HEK293T (cell line): ENCODE measurements at regions not wholly inside any gene's neighbourhood (a gene's known extent, or its start where the extent isn't known, plus 50 kb on each side); places are given as distances from the start of the nearest gene placed in this dataset.
"Not testable (repeated sequence)": the region's sequence is repeated elsewhere in the genome, so short reads cannot be mapped to it uniquely, and the experiment has no call there.

Experiments
- CTCF ChIA-PET: fragments of 350-600 bp; formaldehyde crosslinking; extraction: SDS; loops from one replicate; lab custom pipeline; 2021; ENCODE audit warnings: antibody characterized with exemption, inconsistent platforms; lab: Yijun Ruan, JAX
- POLR2A ChIA-PET: fragments of 350-600 bp; formaldehyde crosslinking; extraction: SDS; loops from one replicate; lab custom pipeline; 2020; ENCODE audit warnings: antibody characterized with exemption, inconsistent platforms; lab: Yijun Ruan, JAX
- DNase-seq: peaks from one replicate; pipeline ENCODE4 v3.0.0; 2012; ENCODE audit warnings: mixed read lengths; ENCODE audit errors: extremely low spot score
- ARNT ChIP-seq: fragments of 450-650 bp; IDR thresholded peaks from 2 replicates; pipeline ENCODE4 v1.6.1; 2017; ENCODE audit warnings: mild to moderate bottlenecking
- BHLHE40 ChIP-seq: fragments of 450-650 bp; IDR thresholded peaks from 2 replicates; pipeline ENCODE4 v1.6.1; 2016; ENCODE audit warnings: mild to moderate bottlenecking, moderate library complexity, borderline replicate concordance
- CTBP1 ChIP-seq: fragments of 450-650 bp; IDR thresholded peaks from 2 replicates; pipeline ENCODE4 v1.6.1; 2016; ENCODE audit warnings: borderline replicate concordance
- ELF4 ChIP-seq: fragments of 450-650 bp; IDR thresholded peaks from 2 replicates; pipeline ENCODE4 v1.6.1; 2017; ENCODE audit warnings: antibody characterized with exemption
- FOXA1 ChIP-seq: fragments of 450-650 bp; IDR thresholded peaks from 2 replicates; pipeline ENCODE4 v1.6.1; 2016; ENCODE audit warnings: mild to moderate bottlenecking
- FOXK2 ChIP-seq: fragments of 450-650 bp; IDR thresholded peaks from 2 replicates; pipeline ENCODE4 v1.6.1; 2016; ENCODE audit warnings: mild to moderate bottlenecking
- FOXM1 ChIP-seq: fragments of 450-650 bp; IDR thresholded peaks from 2 replicates; pipeline ENCODE4 v1.6.1; 2017; ENCODE audit warnings: mild to moderate bottlenecking, borderline replicate concordance
- HDGF ChIP-seq: fragments of 450-650 bp; IDR thresholded peaks from 2 replicates; pipeline ENCODE4 v1.6.1; 2017; ENCODE audit warnings: antibody characterized with exemption, borderline replicate concordance
- L3MBTL2 ChIP-seq: fragments of 450-650 bp; conservative IDR thresholded peaks from 2 replicates; pipeline ENCODE4 v1.6.1; 2016; ENCODE audit warnings: mild to moderate bottlenecking
- LEF1 ChIP-seq: fragments of 450-650 bp; IDR thresholded peaks from 2 replicates; pipeline ENCODE4 v1.6.1; 2017; ENCODE audit warnings: mild to moderate bottlenecking, borderline replicate concordance
- NFRKB ChIP-seq: fragments of 450-650 bp; IDR thresholded peaks from 2 replicates; pipeline ENCODE4 v1.6.1; 2016; ENCODE audit warnings: mild to moderate bottlenecking, moderate library complexity
- SP1 ChIP-seq: fragments of 450-650 bp; IDR thresholded peaks from 2 replicates; pipeline ENCODE4 v1.6.1; 2017
- SUZ12 ChIP-seq: fragments of 450-650 bp; IDR thresholded peaks from 2 replicates; pipeline ENCODE4 v1.6.1; 2016; ENCODE audit warnings: mild to moderate bottlenecking
- TARDBP ChIP-seq: fragments of 450-650 bp; IDR thresholded peaks from 2 replicates; pipeline ENCODE4 v1.6.1; 2016
- ZNF384 ChIP-seq: fragments of 450-650 bp; IDR thresholded peaks from 2 replicates; pipeline ENCODE4 v1.6.1; 2016
- TF ChIP-seq, protein P1 (sequence below): fragments of 450-650 bp; IDR thresholded peaks from 2 replicates; pipeline ENCODE4 v1.6.1; 2016

DNA sequence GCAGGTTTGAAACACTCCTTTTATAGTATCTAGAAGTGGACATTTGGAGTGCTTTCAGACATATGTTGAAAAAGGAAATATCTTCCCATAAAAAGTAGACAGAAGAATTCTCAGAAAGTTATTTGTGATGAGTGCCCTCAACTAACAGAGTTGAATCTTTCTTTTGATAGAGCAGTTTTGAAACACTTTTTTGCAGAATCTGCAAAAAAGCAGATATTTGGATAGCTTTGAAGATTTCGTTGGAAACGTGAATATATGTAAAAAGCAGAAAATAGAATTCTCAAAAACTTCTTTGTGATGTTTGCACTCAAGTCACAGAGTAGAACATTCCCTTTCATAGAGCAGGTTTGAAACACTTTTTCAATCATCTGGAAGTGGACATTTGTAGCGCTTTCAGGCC lies 676.4 kb upstream of the ZNF337 start:
- POLR2A ChIA-PET, DNase-seq, CTCF ChIA-PET: not testable (repeated sequence)

DNA sequence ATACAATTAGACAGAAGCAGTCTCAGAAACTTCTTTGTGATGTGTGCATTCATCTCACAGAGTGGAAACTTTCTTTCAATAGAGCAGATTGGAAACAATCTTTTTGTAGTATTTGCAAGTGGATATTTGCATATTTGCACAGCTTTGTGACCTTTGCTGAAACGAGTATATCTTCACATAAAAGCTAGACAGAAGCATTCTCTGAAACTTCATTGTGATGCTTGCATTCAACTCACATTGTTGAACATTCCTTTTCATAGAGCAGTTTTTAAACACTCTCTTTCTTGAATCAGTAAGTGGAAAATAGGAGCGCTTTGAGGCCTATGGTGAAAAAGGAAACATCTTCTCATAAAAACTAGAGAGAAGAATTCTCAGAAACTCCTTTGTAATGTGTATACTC lies 657.9 kb upstream of the ZNF337 start:
- POLR2A ChIA-PET = no interaction called here
- DNase-seq = no peak
- TF ChIP-seq HDGF (no peak), CTBP1 (no peak), TARDBP (no peak), ZNF384 (no peak), ARNT (no peak), SUZ12 (no peak), FOXK2 (no peak), NFRKB (no peak)
- TF ChIP-seq, protein P1, sequence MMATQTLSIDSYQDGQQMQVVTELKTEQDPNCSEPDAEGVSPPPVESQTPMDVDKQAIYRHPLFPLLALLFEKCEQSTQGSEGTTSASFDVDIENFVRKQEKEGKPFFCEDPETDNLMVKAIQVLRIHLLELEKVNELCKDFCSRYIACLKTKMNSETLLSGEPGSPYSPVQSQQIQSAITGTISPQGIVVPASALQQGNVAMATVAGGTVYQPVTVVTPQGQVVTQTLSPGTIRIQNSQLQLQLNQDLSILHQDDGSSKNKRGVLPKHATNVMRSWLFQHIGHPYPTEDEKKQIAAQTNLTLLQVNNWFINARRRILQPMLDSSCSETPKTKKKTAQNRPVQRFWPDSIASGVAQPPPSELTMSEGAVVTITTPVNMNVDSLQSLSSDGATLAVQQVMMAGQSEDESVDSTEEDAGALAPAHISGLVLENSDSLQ = no peak
- CTCF ChIA-PET = no interaction called here

GRCh38 chr20:26347396-26347795 lies 650.7 kb upstream of the ZNF337 start:
- ChIA-PET POLR2A (no interaction called here), CTCF (no interaction called here)
- TF ChIP-seq NFRKB = no peak
- DNase-seq = no peak

GRCh38 chr20:26340460-26341065 lies 643.9 kb upstream of the ZNF337 start:
- CTCF ChIA-PET, DNase-seq, POLR2A ChIA-PET: not testable (repeated sequence)

GRCh38 chr20:26324177-26324576 lies 627.5 kb upstream of the ZNF337 start:
- CTCF ChIA-PET = no interaction called here
- TF ChIP-seq SP1 = no peak
- TF ChIP-seq HDGF = no peak
- no peak for TF ChIP-seq FOXK2
- TF ChIP-seq ELF4 = no peak
- TF ChIP-seq, protein P1 = no peak
- TF ChIP-seq NFRKB = no peak
- no peak for TF ChIP-seq ZNF384
- no peak for TF ChIP-seq FOXA1
- no peak for TF ChIP-seq SUZ12
- TF ChIP-seq LEF1 = no peak
- no peak for TF ChIP-seq L3MBTL2
- TF ChIP-seq ARNT = no peak
- no peak for DNase-seq
- POLR2A ChIA-PET = no interaction called here

- DNase-seq = no peak
- POLR2A ChIA-PET = no interaction called here
- CTCF ChIA-PET = no interaction called here
- TF ChIP-seq CTBP1 (no peak), TARDBP (no peak), NFRKB (no peak), L3MBTL2 (no peak), ZNF384 (no peak), ELF4 (no peak), ARNT (no peak), HDGF (no peak), SP1 (no peak), BHLHE40 (no peak), FOXK2 (no peak), LEF1 (no peak), FOXM1 (no peak), FOXA1 (no peak), SUZ12 (no peak)
- TF ChIP-seq, protein P1 = no peak
These were observed 618.4 kb upstream of the ZNF337 start for GRCh38 chr20:26315054-26315453.

DNA sequence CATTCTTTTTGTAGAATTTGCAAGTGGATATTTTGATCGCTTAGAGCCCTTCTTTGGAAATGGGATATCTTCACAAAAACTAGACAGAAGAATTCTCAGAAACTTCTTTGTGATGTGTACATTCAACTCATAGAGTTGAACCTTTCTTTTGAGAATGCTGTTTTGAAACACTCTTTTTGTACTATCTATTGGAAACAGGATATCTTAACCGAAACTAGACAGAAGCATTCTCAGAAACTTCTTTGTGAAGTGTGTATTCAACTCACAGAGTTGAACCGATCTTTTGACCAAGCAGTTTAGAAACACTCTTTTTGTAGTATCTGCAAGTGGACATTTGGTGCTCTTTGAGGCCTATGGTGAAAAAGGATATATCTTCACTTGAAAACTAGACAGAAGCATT lies 613.1 kb upstream of the ZNF337 start:
- DNase-seq, POLR2A ChIA-PET, CTCF ChIA-PET: not testable (repeated sequence)

DNA sequence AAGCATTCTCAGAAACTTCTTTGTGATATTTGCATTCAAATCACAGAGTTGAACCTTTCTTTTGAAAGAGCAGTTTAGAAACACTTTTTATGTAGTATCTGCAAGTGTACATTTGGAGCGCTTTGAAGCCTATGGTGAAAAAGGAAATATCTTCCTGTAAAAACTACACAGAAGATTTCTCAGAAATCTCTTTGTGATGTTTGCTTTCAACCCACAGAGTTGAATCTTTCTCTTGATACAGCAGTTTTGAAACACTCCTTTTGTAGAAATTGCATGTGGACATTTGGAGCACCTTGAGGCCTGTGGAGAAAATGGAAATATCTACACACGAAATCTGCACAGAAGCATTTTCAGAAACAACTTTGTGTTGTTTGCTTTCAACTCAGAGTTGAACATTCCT lies 612.3 kb upstream of the ZNF337 start:
- DNase-seq = no peak
- ChIA-PET POLR2A (no interaction called here), CTCF (no interaction called here)
- TF ChIP-seq ARNT = no peak

GRCh38 chr20:26295006-26295405 lies 598.4 kb upstream of the ZNF337 start:
- no peak for TF ChIP-seq CTBP1
- TF ChIP-seq SP1 = no peak
- no peak for TF ChIP-seq ARNT
- no peak for TF ChIP-seq SUZ12
- TF ChIP-seq ELF4 = no peak
- no peak for TF ChIP-seq LEF1
- no peak for TF ChIP-seq FOXM1
- TF ChIP-seq TARDBP = no peak
- TF ChIP-seq, protein P1 = no peak
- TF ChIP-seq ZNF384 = no peak
- no peak for TF ChIP-seq NFRKB
- no peak for TF ChIP-seq HDGF
- ChIA-PET CTCF (no interaction called here), POLR2A (no interaction called here)
- DNase-seq = no peak

GRCh38 chr20:26288379-26289061 lies 591.9 kb upstream of the ZNF337 start:
- POLR2A ChIA-PET, DNase-seq: not testable (repeated sequence)

More at GRCh38 chr20:26288379-26289061, 591.9 kb upstream of the ZNF337 start:
- CTCF ChIA-PET = not testable (repeated sequence)
